GM12892 (cell line): ENCODE measurements at regions not wholly inside any gene's neighbourhood (a gene's known extent, or its start where the extent isn't known, plus 50 kb on each side); places are given as distances from the start of the nearest gene placed in this dataset.

Source experiments
- POLR2A ChIP-seq: IDR thresholded peaks from 2 replicates; pipeline ENCODE4 v1.6.1; 2011; ENCODE audit warnings: low read depth, low read length, control low read depth
- TAF1 ChIP-seq: IDR thresholded peaks from 2 replicates; pipeline ENCODE4 v1.6.1; 2011; ENCODE audit warnings: low read depth, mild to moderate bottlenecking, control low read depth, low read length, borderline replicate concordance

DNA sequence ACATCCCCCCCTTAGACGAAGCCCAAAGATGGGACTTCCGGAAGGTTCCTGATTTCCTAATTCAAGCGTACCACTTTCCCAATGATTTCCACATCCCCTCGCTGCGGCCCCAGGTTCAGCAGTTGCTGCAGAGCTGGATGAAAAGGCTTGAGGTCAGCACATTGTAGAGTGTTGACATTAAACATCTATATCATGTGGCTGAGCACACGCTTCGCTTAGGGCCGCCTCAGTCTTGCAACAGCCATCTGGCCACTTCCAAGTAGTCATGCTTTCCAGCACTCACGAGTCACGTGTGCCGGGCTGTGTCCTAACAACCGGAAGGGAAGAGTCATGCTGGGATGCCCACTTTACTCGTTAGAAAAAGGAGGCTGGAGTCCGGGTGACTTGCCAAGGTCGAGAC lies 340.6 kb upstream of the IRX4 start:
- TF ChIP-seq POLR2A (no peak), TAF1 (no peak)
